Duodenal mucosa (tissue), 2 donors: ENCODE measurements at regions not wholly inside any gene's neighbourhood (a gene's known extent, or its start where the extent isn't known, plus 50 kb on each side); places are given as distances from the start of the nearest gene placed in this dataset.

ENCODE experiments used
- H3K27ac ChIP-seq: one replicate; pipeline ENCODE4 v1.7.0; 2013; ENCODE audit warnings: low read depth, low read length
- H3K27me3 ChIP-seq, 2 donors: one replicate each; pipeline ENCODE4 v1.7.0; 2013; ENCODE audit warnings: low read length in 2 of 2, control low read depth in 1 of 2; ENCODE audit not compliant: insufficient read depth in 2 of 2, control insufficient read depth in 1 of 2
- H3K36me3 ChIP-seq, 2 donors: one replicate each; pipeline ENCODE4 v1.7.0; 2013; ENCODE audit warnings: low read length in 2 of 2, control low read depth in 1 of 2; ENCODE audit not compliant: insufficient read depth in 2 of 2, control insufficient read depth in 1 of 2
- H3K4me1 ChIP-seq, 2 donors: one replicate each; pipeline ENCODE4 v1.7.0; 2013; ENCODE audit warnings: low read length in 2 of 2, control low read depth in 1 of 2; ENCODE audit not compliant: insufficient read depth in 2 of 2, control insufficient read depth in 1 of 2
- H3K4me3 ChIP-seq, 2 donors: one replicate each; pipeline ENCODE4 v1.7.0; 2013; ENCODE audit warnings: low read length in 2 of 2, low read depth in 1 of 2
- H3K9ac ChIP-seq, 2 donors: one replicate each; pipeline ENCODE4 v1.7.0; 2013; ENCODE audit warnings: low read length in 2 of 2, low read depth in 1 of 2
- H3K9me3 ChIP-seq, 2 donors: one replicate each; pipeline ENCODE4 v1.7.0; 2013; ENCODE audit warnings: low read length in 2 of 2, control low read depth in 1 of 2; ENCODE audit not compliant: control insufficient read depth in 1 of 2

GRCh38 chr6:167776906-167777627 lies 49.6 kb upstream of the AFDN start:
- Histone ChIP-seq H3K27ac (no peak overlapping the region), H3K9ac (no peak overlapping the region), H3K9me3 (no peaks in the 10 kb centered on the region), H3K4me3 (no peak overlapping the region), H3K27me3 (no peaks in the 10 kb centered on the region), H3K36me3 (no peaks in the 10 kb centered on the region), H3K4me1 (peaks cover 0 to 8% of the 10 kb centered on the region in 2 donors)
